ENCODE measurements at regions not wholly inside any gene's neighbourhood (a gene's known extent, or its start where the extent isn't known, plus 50 kb on each side); places are given as distances from the start of the nearest gene placed in this dataset.

DNA sequence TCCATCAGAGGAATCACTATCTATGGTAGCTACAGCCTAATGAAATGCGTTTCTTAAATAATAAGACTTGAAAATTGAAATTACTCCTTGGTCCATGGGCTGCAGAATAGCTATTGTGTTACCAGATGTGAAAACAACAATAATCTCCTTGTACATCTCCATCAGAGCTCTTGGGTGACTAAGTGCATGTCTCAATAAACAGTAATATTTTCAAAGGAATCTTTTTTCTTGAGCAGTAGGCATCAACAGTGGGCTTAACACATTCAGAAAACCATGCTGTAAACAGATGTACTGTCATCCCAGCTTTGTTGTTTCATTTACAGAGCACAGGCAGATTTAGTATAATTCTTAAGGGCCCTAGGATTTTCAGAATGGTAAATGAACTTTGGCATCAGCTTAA is 67.3 kb downstream of the GLUD2 start:
- TF ChIP-seq POLR2A (IDR thresholded peaks at IDR 0.05) = no peak
- TF ChIP-seq, protein P1, sequence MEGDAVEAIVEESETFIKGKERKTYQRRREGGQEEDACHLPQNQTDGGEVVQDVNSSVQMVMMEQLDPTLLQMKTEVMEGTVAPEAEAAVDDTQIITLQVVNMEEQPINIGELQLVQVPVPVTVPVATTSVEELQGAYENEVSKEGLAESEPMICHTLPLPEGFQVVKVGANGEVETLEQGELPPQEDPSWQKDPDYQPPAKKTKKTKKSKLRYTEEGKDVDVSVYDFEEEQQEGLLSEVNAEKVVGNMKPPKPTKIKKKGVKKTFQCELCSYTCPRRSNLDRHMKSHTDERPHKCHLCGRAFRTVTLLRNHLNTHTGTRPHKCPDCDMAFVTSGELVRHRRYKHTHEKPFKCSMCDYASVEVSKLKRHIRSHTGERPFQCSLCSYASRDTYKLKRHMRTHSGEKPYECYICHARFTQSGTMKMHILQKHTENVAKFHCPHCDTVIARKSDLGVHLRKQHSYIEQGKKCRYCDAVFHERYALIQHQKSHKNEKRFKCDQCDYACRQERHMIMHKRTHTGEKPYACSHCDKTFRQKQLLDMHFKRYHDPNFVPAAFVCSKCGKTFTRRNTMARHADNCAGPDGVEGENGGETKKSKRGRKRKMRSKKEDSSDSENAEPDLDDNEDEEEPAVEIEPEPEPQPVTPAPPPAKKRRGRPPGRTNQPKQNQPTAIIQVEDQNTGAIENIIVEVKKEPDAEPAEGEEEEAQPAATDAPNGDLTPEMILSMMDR (IDR thresholded peaks at IDR 0.05) = no peak
- TF ChIP-seq EP300 (IDR thresholded peaks at IDR 0.05) = no peak
- Histone ChIP-seq H3K27me3 (no peaks in the 10 kb centered on the region), H3K4me3 (no peak overlapping the region), H3K27ac (no peak overlapping the region), H3K9me3 (no peaks in the 10 kb centered on the region), H3K4me1 (no peaks in the 10 kb centered on the region), H3K36me3 (no peaks in the 10 kb centered on the region)
- 47 to 54% methylated on average over 1 of the region's 1 CpG for WGBS, 2 donors
- no peak for DNase-seq (ENCODE audit: low spot score in 2 of 2)

DNA sequence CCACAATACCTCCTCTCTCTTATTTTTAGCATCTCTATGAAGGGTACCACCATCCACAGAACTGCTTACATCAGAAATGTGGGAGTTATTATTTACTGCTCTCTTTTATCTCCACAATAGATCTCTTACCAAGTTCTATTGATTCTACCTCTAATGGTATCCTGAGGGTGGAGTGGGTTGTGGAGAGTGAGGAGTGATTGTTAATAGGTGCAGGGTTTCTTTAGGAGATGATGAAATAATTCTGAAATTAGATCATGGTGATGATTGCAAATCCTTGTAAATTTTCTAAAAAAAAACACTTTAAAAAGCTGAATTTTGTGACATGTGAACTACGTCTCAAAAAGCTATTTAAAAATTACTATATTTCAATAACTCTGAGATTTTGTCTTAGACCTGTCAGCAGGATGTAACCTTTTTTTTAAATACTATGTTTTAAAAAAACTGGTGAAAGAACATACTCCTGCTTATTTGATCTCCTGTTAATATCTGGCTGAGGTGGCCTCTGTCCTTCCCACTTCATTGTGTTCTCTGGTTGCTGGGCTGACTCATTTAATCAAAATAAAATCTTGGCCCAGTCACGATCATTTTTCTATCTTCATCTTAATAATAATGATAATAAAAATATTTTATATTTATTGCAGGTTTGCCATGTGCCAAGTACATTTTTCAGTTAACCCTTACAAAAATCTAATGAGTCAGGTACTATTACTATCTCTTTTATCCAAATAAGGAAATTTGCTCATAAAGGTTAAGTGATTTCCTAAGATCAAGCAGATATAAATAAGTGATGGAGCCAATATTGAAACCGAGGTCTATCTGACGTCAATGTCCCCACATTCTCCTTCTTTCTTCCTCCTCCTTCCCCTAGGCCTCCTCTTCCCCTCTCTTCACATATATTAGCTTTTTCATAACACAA is 73.5 kb downstream of the GLUD2 start:
- no peak for DNase-seq (ENCODE audit: low spot score in 2 of 2)
- Histone ChIP-seq H3K4me3 (no peak overlapping the region), H3K27ac (no peak overlapping the region), H3K36me3 (no peaks in the 10 kb centered on the region), H3K27me3 (no peaks in the 10 kb centered on the region), H3K9me3 (no peaks in the 10 kb centered on the region), H3K4me1 (no peaks in the 10 kb centered on the region)
- 80 to 82% methylated on average over 4 of the region's 4 CpGs for WGBS, 2 donors
- TF ChIP-seq EP300 (IDR thresholded peaks at IDR 0.05) = no peak
- TF ChIP-seq POLR2A (IDR thresholded peaks at IDR 0.05) = no peak
- TF ChIP-seq, protein P1 (IDR thresholded peaks at IDR 0.05) = no peak

DNA sequence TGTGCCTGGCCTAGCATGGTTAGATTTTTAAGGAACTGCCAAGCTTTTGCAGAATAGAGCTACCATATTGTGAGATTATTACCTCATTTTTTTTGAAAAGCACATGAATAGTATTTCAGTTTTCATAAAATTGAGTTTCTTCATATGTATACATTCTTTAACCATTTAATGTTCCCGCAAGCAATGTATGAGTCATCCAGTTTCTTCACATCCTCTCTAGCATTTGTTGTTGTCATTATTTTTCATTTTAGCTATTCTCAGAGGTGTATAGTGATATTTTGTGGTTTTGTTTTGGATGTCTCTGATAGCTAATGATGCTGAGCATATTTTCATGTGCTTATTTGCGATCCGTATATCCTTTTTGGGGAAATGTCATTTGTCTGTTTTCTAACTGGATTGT is 74.9 kb downstream of the GLUD2 start:
- H3K4me1 ChIP-seq = no peaks in the 10 kb centered on the region
- H3K27ac ChIP-seq = no peak overlapping the region
- no peaks in the 10 kb centered on the region for H3K36me3 ChIP-seq
- WGBS, 2 donors = 95 to 96% methylated on average over 3 of the region's 3 CpGs
- H3K4me3 ChIP-seq = no peak overlapping the region
- no peaks in the 10 kb centered on the region for H3K9me3 ChIP-seq
- no peak for TF ChIP-seq EP300 (IDR thresholded peaks at IDR 0.05)
- TF ChIP-seq POLR2A (IDR thresholded peaks at IDR 0.05) = no peak
- TF ChIP-seq, protein P1 (IDR thresholded peaks at IDR 0.05) = no peak
- no peaks in the 10 kb centered on the region for H3K27me3 ChIP-seq
- no peak for DNase-seq (ENCODE audit: low spot score in 2 of 2)

DNA sequence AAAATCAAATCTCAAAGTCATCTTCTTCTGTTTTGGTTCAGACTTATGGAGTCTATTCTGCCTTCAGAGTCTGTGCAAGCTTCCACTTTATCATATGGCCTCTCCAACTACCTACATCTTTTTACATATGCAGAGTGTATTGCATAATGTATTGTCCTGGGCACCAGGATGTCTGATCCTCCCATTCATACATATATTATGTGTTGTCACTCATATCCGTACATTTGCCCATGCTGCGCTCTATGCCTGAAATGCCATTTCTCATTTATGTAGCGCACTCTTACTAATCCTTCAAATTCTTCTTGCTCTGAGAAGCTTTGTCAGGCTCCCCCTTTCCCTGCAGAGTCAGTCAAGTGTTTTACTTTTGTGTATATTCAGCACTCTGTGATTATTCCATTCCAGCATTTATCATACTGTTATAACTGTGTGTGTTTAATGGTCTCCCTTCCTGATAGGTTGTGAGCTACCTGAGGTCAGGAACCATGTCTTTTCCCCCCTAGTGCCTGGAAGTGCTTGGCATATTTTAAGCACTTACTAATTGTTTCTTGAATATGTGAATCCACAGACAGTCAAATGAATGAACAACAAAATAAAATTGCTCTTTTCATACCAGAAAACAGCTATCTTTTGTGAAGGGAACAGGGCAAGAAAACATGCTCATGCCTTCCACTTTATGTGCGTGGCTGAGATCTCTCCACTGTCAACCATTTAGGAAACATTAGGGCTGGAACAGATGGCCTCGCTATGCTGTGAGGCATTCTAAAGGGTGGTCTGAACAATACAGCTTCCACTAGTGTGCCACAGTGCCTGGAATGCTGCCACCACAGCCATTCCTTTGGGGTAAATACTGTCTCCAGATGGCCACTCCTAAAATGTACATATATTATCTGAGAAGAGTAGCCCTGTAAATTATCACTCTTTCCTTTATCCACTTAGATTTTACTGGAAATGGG is 81.8 kb downstream of the GLUD2 start:
- 40 to 62% methylated on average over 5 of the region's 5 CpGs for WGBS, 2 donors
- Histone ChIP-seq H3K4me1 (no peaks in the 10 kb centered on the region), H3K4me3 (no peak overlapping the region), H3K36me3 (no peaks in the 10 kb centered on the region), H3K9me3 (no peaks in the 10 kb centered on the region), H3K27ac (peak overlapping the region in 1 of 4 donors; percentile 11), H3K27me3 (no peaks in the 10 kb centered on the region)
- DNase-seq (ENCODE audit: low spot score in 2 of 2) = no peak
- TF ChIP-seq POLR2A (IDR thresholded peaks at IDR 0.05) = no peak
- TF ChIP-seq, protein P1 (IDR thresholded peaks at IDR 0.05) = no peak
- no peak for TF ChIP-seq EP300 (IDR thresholded peaks at IDR 0.05)
